GM21723 (cell line): ENCODE measurements at regions not wholly inside any gene's neighbourhood (a gene's known extent, or its start where the extent isn't known, plus 50 kb on each side); places are given as distances from the start of the nearest gene placed in this dataset.

Experiments used
- ATAC-seq: cut with Tn5 transposase; IDR thresholded peaks from one replicate; pipeline ENCODE4 v1.9.1; 2021; ENCODE audit warnings: mild to moderate bottlenecking, moderate library complexity; ENCODE audit not compliant: unreplicated experiment

DNA sequence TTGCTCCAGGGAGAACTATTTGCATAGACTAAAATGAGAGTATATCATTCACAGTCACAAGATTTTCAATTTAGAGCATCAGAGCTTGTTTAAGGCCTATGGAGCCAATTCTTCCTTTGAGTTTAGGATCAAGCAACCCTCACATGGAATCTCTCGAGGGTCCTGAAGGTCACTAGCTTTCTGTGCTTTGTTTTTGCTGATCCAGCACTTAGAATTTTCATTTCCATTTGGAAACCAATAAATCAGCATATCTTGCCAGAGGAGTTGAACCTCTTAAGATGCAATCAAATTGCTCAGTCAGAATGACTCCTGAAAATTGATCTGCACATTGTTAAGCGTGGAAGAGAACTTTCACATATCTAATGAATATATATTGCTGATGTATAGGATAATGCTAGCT, 1039.6 kb downstream of the PDHA2 start:
- ATAC-seq, result no peak

DNA sequence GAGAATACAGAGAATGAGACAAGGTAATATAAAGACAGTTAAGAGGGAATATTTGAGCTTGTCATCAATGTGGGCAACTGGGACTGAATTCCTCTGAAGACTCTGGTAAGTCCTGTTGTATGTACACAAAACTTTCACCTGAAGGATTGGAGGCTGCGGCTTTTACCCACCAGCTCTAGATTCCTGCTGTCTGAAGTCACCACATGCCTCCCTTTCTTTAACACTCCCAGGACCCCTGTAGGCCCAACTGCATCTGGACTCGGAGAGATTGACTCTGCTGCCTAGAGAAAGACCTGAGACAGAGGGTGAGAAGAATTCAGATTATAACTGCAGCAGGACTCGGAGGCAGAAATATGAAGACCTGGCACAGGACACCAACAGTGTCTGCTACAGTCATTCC, 1048.0 kb downstream of the PDHA2 start:
- ATAC-seq, result no peak

DNA sequence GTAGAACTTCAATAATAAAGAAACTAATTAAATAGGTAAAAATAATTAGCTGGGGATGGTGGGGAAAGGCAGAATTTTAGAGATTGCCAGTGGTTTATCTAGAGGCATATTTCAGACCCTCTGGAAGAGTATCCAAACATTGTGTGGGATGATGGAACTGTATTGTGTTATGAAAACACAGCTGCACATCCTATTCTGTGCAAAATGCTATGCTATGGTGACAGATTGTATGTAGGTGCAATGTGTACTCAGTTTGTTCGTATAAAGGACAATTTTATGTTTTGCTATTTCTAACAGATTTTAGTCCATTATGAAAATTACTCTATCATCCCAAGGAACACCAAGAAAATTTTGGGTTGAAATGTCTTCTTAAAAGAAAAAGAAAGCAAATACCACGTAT, 1054.7 kb downstream of the PDHA2 start:
- ATAC-seq, result no peak

DNA sequence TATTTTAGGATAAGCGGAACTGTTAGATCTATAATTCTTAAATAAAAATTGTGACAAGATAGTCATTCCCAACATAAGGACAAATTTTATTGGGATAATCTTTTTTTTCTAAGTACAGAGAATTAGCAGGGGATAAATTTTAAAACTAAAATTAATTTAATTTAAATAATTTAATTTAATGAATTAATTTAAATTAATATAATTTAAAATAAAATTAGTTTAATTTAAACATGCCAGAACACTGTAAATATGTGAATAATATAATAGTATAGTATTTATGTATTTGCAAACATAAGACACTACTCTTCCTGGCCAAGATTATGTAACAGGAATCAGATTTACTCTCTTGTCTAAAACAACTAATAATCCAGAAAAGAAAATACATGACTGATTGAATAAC, 1055.9 kb downstream of the PDHA2 start:
- no peak for ATAC-seq

DNA sequence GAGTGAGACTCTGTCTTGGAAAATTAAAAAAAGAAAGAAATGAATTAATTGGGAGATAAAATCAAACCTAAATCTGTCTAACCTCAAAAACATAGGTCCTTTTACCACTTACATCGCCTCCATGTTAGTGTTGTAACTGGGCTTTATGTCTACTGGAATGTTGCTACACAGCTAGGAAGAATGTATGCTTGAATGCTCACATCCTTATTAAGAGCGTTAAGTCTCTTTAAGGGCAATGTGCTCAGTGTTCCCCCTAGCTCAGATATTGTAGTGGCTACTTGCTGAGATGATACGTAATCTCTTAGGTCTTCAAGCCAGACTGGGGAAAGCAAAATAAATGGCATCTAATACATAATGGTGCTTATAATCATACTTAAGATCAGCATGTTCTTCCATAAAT, 1072.8 kb downstream of the PDHA2 start:
- no peak for ATAC-seq

DNA sequence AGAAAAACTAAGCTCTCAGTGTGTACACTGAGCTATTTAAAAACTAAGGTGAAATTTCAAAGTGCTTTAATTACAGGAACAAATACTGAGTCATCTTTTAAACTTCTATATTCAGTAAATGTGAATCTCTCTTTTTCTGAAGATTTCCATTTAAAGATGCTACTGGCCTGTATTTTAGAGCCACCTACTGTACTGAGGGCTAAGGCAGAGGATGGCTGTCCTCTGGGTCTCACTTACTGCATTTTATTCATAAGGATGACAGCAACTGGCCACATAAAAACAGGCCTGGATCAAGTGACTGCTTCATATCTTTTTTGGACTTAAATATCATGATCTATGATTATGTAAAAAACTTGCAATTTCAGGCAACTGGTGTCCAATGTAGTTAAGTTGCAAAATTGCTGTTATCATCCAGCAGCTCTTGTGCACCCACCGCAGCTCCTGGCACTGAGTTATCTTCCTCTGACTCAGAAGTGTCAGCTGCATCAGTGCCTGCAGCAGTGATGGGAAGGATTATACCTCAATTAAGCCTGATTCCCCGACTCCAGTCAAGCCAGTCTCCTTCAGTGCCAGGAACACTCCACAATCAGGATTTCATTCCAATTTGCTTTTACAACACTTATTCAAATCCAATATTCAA, 1073.7 kb downstream of the PDHA2 start:
- ATAC-seq, result no peak

DNA sequence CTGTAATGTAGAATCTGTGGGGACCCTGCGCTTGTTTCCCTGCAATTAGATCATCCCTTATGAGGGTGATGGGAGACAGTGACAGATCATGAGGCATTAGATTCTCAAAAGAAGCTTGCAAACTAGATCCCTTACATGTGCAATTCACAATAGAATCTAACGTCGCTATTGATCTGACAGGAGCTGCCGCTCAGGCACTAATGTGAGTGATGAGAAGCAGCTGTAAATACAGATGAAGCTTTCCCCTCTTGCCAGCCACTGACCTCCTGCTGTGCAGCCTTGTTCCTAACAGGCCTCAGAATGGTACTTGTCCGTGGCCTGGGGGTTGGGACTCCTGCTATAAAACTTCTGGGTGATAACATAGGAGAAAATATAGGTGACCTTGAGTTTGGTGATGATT, 1076.8 kb downstream of the PDHA2 start:
- ATAC-seq, result no peak

DNA sequence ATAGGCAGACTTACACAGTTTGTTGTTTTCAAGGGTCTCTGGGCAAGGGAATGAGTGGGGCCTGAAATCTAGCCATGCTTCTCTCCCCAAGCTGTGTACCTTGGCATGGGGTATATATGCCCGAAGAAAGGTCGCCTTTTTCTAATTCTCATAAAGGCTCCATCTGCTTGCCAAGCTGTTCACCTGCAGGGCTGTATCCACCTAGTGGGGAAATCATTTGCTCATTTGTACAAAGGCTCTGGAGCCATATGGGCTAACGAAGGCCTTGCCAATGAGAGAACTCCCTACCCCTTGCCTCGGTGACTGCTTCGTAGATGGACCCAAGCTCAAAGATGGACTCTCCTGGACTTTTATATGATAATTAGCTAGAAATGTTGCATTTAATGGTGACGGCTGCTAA, 1097.0 kb downstream of the PDHA2 start:
- no peak for ATAC-seq

DNA sequence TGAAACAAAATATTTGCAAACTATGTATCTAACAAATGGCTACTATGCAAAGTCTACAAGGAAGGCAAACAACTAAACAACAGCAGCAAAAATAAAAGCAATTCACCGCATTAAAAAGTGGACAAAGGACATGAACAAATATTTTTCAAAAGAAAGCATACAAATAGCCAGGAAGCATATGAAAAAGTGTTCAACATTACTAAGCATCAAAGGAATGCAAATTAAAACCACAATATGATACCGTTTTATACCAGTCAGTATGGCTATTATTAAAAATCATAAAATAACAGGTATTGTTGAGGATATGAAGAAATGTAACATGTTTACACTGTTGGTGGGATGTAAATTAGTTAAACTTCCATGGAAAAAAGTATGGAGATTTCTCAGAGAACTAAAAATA, 1106.7 kb downstream of the PDHA2 start:
- no peak for ATAC-seq

DNA sequence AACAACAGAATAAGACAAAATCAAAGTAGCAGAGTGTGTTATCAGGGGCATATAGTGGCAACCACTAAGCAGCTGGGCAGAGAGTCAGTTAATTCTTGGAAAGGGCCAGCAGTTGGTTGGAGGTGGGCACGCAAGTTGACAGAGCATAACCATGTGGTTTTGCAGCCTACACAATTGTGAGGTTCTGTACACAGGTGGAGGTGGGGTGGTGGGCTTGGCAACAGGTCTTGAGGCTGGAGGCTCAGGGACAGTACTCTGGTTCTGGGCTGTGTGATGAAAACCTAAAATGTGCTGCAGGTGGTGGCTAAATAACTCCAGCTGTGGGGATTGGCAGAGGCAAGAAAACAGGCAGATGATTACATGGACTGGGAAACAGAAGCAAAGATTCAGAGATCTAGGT, 1112.7 kb downstream of the PDHA2 start:
- ATAC-seq, result no peak

DNA sequence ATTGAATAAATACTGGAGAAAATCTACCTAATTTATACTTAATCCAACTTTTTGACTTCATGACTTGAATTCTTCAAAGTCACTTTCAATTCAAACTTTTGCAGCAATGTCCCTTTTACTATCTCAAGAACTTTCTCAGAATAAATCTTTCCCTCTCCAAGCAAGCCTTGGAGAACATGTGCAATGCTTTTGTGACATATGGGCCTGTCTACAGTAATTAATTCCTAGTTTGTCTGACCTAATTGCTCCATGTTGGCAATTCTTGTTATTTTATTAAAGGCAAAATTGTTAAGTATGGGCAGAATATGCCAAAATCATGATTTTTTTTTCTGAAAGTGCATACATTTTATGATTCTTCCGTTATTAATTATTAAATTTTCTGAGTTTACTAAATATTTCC, 1115.3 kb downstream of the PDHA2 start:
- no peak for ATAC-seq

DNA sequence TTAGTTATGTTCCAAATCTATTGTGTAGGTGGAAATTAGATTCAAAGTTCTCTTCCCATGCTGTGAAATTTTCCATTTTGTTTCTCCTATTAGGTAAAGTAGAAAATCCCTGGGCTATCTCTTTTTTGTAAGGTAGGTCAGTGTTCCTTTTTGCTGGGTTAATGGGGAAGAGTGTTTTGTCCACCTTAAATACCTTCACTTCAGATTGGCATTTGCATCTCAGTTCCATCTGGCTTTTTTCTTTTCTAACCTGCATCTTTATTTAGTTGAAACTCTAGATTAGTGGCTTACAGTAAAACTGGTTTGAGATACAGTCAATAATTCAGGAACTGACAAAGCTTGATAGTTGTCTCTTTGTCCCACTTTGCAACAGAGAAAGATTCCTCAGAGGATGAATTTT, 1115.8 kb downstream of the PDHA2 start:
- no peak for ATAC-seq

DNA sequence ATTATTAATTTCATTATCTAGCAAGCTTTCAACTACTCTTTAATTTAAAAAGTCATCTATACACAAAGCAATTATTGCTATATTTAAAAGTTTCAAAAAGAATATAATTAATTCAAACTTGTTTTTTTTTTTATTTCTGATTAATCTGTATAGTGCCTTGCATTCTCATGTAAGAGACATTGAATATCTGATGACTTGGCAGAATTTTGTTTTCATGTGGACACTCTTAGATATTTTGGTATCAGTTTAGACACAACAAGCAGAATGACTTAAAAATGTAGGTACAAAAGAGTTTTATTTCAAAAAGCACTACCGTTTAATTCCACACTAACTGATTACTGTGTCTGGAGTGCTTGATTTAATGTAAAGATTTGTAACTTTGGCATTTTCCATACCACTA, 1129.6 kb downstream of the PDHA2 start:
- no peak for ATAC-seq

DNA sequence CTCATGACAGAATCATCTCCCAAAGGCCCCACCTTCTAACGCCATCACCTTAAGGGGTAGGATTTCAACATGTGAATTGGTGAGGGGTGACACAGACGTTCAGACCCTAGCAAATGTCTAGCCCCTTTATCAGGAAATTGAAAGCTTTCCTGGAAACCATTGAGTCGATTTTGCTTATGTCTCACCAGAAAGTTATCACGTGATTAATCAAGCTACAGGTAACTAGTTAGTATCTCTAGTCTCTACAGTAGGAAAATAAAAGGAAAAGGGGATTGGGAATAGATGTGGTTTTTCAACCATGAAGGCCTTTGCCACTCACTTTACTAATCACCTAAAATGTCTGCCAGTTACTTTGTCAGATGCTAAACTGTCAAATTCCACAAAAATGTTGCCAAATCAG, 1133.0 kb downstream of the PDHA2 start:
- ATAC-seq, result no peak

DNA sequence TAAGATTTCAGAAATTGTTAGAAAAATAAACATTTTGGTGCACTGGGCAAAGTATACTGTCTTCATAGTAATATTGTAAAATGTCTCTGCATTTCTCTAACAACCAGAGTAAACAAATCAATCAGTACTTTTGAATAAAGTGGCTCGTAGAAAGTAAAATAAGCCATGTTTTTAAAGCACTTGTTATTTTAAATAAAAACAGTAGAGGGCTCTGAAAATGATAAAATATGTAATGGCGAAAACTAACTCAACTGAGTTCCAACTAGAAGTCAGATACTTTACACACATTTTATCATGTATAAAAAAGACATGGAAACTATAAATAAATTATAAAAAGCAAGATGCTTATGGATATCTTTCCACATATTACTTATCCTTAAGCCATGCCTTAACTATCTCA, 1134.4 kb downstream of the PDHA2 start:
- ATAC-seq, result no peak

DNA sequence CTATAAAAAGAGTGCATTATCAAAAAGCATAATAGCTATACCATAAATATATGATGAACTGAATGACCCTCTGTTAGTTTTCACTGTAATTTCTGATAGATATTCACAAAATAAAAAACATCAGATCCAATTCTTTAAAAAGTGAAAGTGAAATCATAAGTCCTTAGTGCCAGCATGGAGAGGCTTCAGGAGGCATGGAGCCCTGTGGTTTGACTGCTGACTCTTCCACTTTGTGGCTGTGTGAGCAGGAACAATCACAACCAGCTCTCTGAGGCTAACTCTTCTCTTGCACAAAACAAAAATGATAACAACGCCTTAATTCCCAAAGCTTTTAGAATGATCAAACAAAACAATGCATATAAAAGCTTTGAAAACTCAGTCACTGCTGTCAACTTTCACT, 1143.9 kb downstream of the PDHA2 start:
- ATAC-seq, result no peak

DNA sequence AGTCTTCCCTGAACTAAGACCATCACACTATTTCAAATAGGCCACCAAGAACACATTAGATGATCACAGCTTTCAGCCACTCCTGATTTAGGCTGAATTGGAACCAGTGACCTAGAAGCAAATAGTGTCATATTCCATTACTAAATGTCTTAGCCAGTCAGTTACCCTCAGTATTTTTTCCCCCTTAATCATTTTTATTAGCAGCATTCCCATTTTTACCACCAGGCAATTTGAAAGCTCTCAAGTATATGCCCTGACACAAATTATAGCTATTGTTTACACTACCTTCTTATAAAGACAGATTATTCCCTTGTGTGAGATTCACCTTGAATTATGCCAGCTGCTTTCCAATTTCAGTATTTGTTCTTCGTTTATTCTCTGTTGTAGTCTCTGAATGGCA, 1146.9 kb downstream of the PDHA2 start:
- ATAC-seq, result no peak

DNA sequence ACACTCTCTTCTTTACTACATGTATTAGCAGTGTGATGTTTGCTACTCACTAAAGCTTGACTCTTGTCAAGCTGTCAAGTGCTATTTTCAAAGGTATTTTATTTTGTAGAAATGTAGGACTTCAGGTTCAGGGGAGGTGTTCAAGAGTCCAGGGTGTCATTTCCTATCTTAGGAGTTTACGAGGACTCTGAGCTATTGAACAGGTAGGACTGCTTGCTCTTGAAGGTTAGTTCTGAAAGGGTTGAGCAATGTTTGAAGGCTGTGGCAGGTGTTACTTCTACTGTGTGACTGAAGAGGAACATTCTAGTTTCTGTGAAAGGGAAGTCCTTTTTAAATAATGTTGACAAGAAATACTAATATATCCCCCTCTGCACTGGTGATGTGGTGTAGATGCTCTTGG, 1151.2 kb downstream of the PDHA2 start:
- no peak for ATAC-seq

DNA sequence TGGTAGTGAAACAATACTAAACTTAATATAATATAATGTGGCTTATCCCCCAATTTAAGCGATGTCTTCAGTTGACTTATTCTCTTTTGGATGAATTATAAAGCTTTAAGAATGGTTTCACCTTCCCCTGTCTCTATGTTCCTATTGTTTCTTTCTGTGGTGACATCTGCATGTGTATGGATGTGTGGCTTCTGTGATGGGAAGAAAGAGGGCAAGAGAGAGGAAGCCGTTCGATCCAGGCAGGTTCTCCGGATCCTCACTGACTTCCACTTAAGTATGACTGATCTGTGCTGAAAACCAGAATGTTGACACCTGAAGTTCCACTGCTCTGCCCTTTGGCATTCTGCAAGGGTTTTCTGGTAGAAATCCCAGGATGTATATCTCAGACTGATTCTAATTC, 1150.8 kb downstream of the STPG2 start:
- ATAC-seq, result no peak

DNA sequence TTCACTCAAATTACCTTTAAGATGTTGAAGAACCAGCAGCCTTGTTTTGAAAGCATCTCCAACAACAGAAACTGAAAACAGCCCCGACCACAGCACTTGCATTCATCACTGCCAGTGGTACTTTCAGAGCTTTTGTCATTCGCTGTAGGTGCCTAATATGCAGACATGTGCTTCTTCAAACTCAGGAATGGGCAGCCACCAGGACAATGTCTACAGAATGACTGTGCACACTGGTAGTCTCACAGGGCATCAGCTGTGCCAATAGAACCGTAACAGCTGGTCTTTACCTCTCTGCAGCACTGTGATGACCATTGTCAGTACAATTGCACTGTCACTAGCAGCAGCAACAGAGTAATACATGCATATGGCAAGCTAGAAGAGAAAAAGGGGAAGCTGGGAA, 1149.7 kb downstream of the STPG2 start:
- ATAC-seq, result no peak

DNA sequence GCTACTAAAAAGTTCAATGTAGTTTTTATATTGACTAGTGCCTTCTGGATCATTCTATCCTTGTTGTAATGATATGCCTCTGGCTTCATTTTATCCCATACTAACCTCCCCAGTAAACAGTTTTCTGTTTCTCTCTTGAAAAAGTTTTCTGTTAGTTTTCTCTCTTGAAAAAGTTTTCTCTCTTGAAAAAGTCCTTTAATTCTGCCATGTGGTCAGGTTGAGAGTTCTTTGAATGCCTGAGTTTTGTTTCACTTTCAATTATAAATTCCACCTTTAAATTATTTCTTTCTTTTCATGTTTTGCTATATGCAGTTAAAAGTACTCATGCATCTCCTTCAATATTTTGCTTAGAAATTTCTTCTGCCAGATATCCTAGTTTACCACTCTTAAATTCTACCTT, 1139.6 kb downstream of the STPG2 start:
- no peak for ATAC-seq

DNA sequence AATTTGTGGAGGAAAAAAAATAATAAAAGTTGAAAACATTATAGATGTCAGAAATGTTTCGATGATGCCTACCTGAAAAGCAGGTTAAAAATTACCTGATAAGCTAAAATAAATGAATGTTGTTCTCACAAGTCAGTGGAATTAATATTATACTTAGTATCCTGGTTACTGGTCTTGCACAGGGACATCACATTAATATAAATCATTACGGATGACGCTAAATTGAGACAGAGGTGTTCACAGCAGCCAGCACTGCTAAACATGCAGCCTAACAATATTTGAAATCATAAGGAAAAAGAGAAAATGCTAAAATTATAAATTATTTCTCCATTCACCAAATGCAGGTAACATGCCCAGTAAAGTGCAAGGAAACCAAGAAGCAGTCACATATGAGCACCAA, 1130.0 kb downstream of the STPG2 start:
- no peak for ATAC-seq

DNA sequence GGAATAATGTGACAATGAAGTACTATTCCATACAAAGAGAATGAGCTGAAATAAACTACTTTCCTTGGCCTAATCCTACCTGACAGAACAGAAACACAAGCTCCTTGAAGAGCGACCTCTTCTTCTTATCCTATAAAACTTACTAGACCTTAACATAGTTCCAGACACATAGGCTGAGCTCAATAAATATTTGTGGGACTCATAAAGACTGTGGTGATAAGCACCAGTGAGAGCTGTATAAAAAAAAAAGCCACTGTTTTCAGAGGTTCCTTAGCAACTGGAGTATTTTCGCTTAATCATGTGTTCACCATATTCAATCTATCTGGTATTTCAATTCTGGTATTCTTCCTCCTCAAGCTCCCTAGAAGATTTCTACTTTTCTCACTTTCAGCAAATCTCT, 1129.6 kb downstream of the STPG2 start:
- no peak for ATAC-seq

DNA sequence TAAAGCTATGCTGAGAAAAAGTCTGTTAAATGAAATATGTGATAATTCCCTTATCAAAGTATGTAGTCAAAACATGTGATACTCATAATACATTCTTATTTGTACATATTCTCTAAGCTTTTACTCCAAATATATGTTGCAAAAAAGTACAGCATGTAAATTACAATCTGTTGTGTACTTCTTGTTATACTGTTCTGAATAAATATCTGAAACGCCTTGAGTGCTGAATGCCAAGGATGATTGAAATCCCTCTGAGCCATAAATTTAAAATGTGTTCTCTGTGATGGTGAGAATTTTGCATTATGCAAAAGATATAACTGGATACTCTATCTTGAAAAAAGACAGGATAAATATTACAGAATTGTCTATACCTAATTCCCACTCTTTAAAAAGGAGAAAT, 1128.0 kb downstream of the STPG2 start:
- ATAC-seq, result no peak
